Transverse colon (tissue), 3 donors: ENCODE measurements at regions not wholly inside any gene's neighbourhood (a gene's known extent, or its start where the extent isn't known, plus 50 kb on each side); places are given as distances from the start of the nearest gene placed in this dataset.

ENCODE experiments used
- CTCF ChIP-seq, 5 experiments: fragments of 200-600 bp in 3 of 5; fragments of 450-650 bp in 2 of 5; sonication (generic) in 3 of 5; IDR thresholded peaks; 1 replicate in 2 of 5; 2 replicates in 3 of 5; pipeline ENCODE4 v1.5.1; 2016 to 2017; ENCODE audit warnings: antibody characterized with exemption in 5 of 5, inconsistent platforms in 3 of 5, mild to moderate bottlenecking in 2 of 5, moderate library complexity in 1 of 5
- EP300 ChIP-seq: sonication (generic); formaldehyde crosslinking; IDR thresholded peaks from one replicate; pipeline ENCODE4 v1.6.1; 2017; ENCODE audit warnings: antibody characterized with exemption, low read depth
- POLR2A ChIP-seq: fragments of 450-650 bp; IDR thresholded peaks from one replicate; pipeline ENCODE4 v1.6.1; 2016; ENCODE audit warnings: antibody characterized with exemption, mild to moderate bottlenecking, moderate library complexity

- TF ChIP-seq CTCF (IDR thresholded peaks at IDR 0.05) (no peak), EP300 (no peak), POLR2A (no peak)
Observed at GRCh38 chr20:39785252-39785917, 823.2 kb downstream of the DHX35 start.
